Fibroblast of pulmonary artery (primary cell): ENCODE measurements at regions not wholly inside any gene's neighbourhood (a gene's known extent, or its start where the extent isn't known, plus 50 kb on each side); places are given as distances from the start of the nearest gene placed in this dataset.

Experiments used
- DNase-seq: peaks from one replicate; pipeline ENCODE4 v3.0.0-alpha.2; 2010; ENCODE audit warnings: low read depth
- H3K4me3 ChIP-seq: replicated peaks from 2 replicates; pipeline ENCODE4 v1.5.1; 2011; ENCODE audit warnings: low read depth, mild to moderate bottlenecking, control low read depth, low read length, moderate library complexity
- TF ChIP-seq, protein P1 (sequence below): IDR thresholded peaks from 2 replicates; pipeline ENCODE4 v1.5.1; 2011; ENCODE audit warnings: mild to moderate bottlenecking, control low read depth, low read length, inconsistent platforms; ENCODE audit errors: missing control alignments

DNA sequence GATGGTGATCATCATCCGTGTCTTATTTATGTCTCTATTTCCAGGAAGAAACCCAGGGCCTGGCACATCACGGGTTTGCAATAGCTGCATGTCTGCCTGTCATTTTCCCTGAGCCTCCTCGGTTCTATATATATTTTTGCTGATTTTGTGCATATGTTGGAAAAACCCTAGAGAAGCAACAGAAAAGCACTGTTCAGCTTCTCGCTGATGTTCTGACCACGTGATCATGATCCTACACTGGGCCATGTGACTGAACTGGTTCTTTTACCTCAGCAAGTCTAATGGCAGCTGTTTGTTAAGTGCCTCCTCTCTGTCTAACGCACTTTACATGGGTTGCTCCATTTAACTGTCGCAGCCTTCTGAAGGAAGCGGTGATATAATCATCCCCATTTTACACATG lies 71.3 kb downstream of the CMPK2 start:
- no peak for DNase-seq
- TF ChIP-seq, protein P1, sequence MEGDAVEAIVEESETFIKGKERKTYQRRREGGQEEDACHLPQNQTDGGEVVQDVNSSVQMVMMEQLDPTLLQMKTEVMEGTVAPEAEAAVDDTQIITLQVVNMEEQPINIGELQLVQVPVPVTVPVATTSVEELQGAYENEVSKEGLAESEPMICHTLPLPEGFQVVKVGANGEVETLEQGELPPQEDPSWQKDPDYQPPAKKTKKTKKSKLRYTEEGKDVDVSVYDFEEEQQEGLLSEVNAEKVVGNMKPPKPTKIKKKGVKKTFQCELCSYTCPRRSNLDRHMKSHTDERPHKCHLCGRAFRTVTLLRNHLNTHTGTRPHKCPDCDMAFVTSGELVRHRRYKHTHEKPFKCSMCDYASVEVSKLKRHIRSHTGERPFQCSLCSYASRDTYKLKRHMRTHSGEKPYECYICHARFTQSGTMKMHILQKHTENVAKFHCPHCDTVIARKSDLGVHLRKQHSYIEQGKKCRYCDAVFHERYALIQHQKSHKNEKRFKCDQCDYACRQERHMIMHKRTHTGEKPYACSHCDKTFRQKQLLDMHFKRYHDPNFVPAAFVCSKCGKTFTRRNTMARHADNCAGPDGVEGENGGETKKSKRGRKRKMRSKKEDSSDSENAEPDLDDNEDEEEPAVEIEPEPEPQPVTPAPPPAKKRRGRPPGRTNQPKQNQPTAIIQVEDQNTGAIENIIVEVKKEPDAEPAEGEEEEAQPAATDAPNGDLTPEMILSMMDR: no peak
- no peak overlapping the region for H3K4me3 ChIP-seq
